Motor neuron (in vitro differentiated cells): ENCODE measurements at regions not wholly inside any gene's neighbourhood (a gene's known extent, or its start where the extent isn't known, plus 50 kb on each side); places are given as distances from the start of the nearest gene placed in this dataset.

Experiments
- ATAC-seq, 8 experiments: fragments of 200-7000 bp; cut with Tn5 transposase; replicated peaks in 6 of 8; 2 replicates each; pipeline ENCODE4 v1.8.0; 2021; ENCODE audit warnings: mild to moderate bottlenecking in 8 of 8, moderate library complexity in 8 of 8
- H3K27ac ChIP-seq, 2 donors: fragments of 250-450 bp; sonication (Bioruptor Pico); 2 replicates each; pipeline ENCODE4 v1.9.0; 2021; ENCODE audit warnings: antibody characterized with exemption in 2 of 2, mild to moderate bottlenecking in 2 of 2, moderate library complexity in 1 of 2
- H3K4me1 ChIP-seq, 2 donors: fragments of 250-450 bp; sonication (Bioruptor Pico); replicated peaks in 1 of 2; 2 replicates each; pipeline ENCODE4 v1.6.1; 2021; ENCODE audit warnings: antibody characterized with exemption in 2 of 2, mild to moderate bottlenecking in 2 of 2, moderate library complexity in 1 of 2
- H3K4me3 ChIP-seq, 5 donors: fragments of 250-450 bp; sonication (Bioruptor Pico); 2 replicates each; pipeline ENCODE4 v1.9.0; 2021; ENCODE audit warnings: antibody characterized with exemption in 5 of 5, mild to moderate bottlenecking in 5 of 5, moderate library complexity in 4 of 5
- WGBS, 10 experiments: fragments of 450-650 bp; shearing (Covaris generic); methylation state at CpG; one replicate each; pipeline ENCODE4 v1.0.0; 2022; 5-methylcytosine and 5-hydroxymethylcytosine counted together
- in situ Hi-C, 9 experiments: fragments of 400-800 bp; cut with MboI; loops; one replicate each; pipeline ENCODE4 v1.15.0; 2021; ENCODE audit warnings: low sequenced_read_pairs in 9 of 9, low pct_unique_long_range_greater_than_20kb in 2 of 9; ENCODE audit not compliant: unreplicated experiment in 9 of 9

- Histone ChIP-seq H3K4me3 (no peak overlapping the region), H3K27ac (no peak overlapping the region), H3K4me1 (peaks cover 0 to 12% of the 10 kb centered on the region in 2 donors)
- 0 to 95% (median 80%) methylated on average over 1 to 2 of the region's 2 CpGs; no CpG with 5 or more reads in 1 of the 10 experiments for WGBS, 10 experiments
- ATAC-seq: peak in 6 of 8 experiments; percentile 42 to 64 (median 47)
- in situ Hi-C loops: no loop called here
Measured at GRCh38 chr13:81480634-81481033, 1139.7 kb upstream of the SPRY2 start.

- H3K4me1 ChIP-seq: no peaks in the 10 kb centered on the region
- no peak overlapping the region for H3K27ac ChIP-seq
- in situ Hi-C loops: no loop called here
- 0 to 93% (median 73%) methylated on average over 1 to 3 of the region's 3 CpGs; no CpG with 5 or more reads in 1 of the 10 experiments for WGBS, 10 experiments
- H3K4me3 ChIP-seq: no peak overlapping the region
- ATAC-seq: no peak
Measured at GRCh38 chr13:81473366-81473899, 1132.5 kb upstream of the SPRY2 start.

- Histone ChIP-seq H3K4me1 (peaks cover 0 to 8% of the 10 kb centered on the region in 2 donors), H3K27ac (no peak overlapping the region), H3K4me3 (no peak overlapping the region)
- ATAC-seq: peak in 5 of 8 experiments; percentile 23 to 73 (median 64)
- WGBS, 10 experiments: 0 to 75% (median 59%) methylated on average over 1 to 3 of the region's 3 CpGs; no CpG with 5 or more reads in 1 of the 10 experiments
- in situ Hi-C loops: no loop called here
Measured at GRCh38 chr13:81458170-81458569, 1117.2 kb upstream of the SPRY2 start.

GRCh38 chr13:81446441-81446840, 1105.5 kb upstream of the SPRY2 start:
- Histone ChIP-seq H3K4me1 (no peaks in the 10 kb centered on the region), H3K27ac (no peak overlapping the region), H3K4me3 (no peak overlapping the region)
- in situ Hi-C loops: no loop called here
- no peak for ATAC-seq

GRCh38 chr13:81442904-81443303, 1102.0 kb upstream of the SPRY2 start:
- Histone ChIP-seq H3K27ac (no peak overlapping the region), H3K4me1 (no peaks in the 10 kb centered on the region), H3K4me3 (no peak overlapping the region)
- no peak for ATAC-seq
- WGBS, 10 experiments: 0 to 100% (median 43%) methylated on average over 1 of the region's 1 CpG; no CpG with 5 or more reads in 2 of the 10 experiments
- in situ Hi-C loops: no loop called here

DNA sequence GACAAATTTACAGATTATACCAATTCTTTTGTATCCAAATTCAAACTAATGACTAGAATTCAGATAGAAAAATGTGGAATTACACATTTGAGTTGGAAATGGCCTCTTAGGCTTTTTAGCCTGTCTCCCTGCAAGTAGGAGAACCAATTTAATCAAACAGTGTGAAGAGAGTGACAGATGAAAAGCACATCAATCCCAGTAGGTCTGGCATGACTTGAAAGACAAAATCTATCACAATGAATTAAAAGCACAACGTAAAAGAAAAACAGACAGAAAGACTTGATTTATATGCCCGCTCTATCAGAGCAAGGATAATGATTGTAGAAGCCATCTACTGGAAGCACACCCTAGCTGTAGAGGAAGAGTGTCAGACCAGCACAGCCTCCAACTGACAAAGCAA, 1084.4 kb upstream of the SPRY2 start:
- ATAC-seq: peak in 3 of 8 experiments; percentile 18 to 50 (median 47)
- Histone ChIP-seq H3K4me3 (no peak overlapping the region), H3K4me1 (peaks cover 0 to 3% of the 10 kb centered on the region in 2 donors), H3K27ac (no peak overlapping the region)
- in situ Hi-C loops: no loop called here
- 0 to 100% (median 51%) methylated on average over 1 to 2 of the region's 2 CpGs; no CpG with 5 or more reads in 2 of the 10 experiments for WGBS, 10 experiments

- ATAC-seq: no peak
- in situ Hi-C loops: no loop called here
- Histone ChIP-seq H3K27ac (no peak overlapping the region), H3K4me1 (no peaks in the 10 kb centered on the region), H3K4me3 (no peak overlapping the region)
Measured at GRCh38 chr13:81409284-81409683, 1068.4 kb upstream of the SPRY2 start.

- ATAC-seq: no peak
- in situ Hi-C loops: no loop called here
- 0 to 100% (median 83%) methylated on average over 1 to 2 of the region's 2 CpGs for WGBS, 10 experiments
- no peak overlapping the region for H3K4me3 ChIP-seq
- H3K4me1 ChIP-seq: no peaks in the 10 kb centered on the region
- no peak overlapping the region for H3K27ac ChIP-seq
Measured at GRCh38 chr13:81408647-81409046, 1067.7 kb upstream of the SPRY2 start.

DNA sequence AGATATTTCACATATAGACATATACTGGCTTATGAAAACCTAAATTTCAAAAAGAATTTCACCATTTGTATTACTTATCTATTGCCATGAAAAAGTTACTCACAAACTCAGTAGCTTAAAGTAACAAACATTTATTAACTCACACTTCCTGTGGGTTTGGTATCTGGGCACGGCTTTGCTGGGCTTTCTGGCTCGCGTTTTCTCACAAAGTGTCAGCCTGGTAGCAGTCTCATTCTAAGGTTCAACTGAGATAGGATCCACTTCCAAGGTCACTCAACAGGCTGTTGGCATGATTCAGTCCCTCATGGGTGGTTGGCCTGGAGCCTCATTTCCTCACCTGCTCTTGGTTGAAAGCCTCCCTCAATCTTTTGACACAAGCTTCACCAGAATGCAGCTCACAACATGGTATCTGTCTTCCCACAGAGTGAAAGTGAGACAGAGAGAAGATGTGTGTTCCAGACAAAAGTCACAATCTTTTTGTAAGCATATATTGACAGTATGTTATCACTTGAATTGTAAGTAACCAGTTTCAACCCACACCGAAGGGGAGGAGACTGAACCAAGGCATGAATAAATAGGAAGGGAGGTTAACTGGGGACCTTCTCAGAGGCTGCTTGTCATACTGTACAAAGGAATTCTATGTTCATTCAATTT, 1065.8 kb upstream of the SPRY2 start:
- H3K4me1 ChIP-seq: no peaks in the 10 kb centered on the region
- no peak for ATAC-seq
- WGBS, 10 experiments: 0 to 100% (median 83%) methylated on average over 1 to 4 of the region's 4 CpGs; no CpG with 5 or more reads in 1 of the 10 experiments
- in situ Hi-C loops: no loop called here
- no peak overlapping the region for H3K27ac ChIP-seq
- no peak overlapping the region for H3K4me3 ChIP-seq

DNA sequence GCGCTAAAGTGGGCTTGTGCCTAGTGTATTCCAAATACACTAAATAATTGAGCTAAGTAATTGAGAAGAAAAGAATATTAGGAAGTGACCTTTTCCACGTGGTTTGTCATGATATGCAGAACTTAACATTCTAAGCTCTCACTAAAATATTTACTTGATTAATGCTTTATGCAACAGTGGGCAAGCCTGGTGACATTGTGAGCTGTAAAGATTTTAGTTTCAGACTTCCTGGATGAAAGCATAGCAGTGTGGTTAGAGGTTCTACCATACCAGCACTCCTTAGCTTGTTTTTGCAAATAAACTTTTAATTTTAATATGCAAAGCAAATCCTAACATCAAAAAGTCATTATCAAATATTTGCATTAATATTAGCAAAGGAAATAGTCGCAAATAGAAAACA, 1065.1 kb upstream of the SPRY2 start:
- H3K4me1 ChIP-seq: no peaks in the 10 kb centered on the region
- H3K4me3 ChIP-seq: no peak overlapping the region
- no peak overlapping the region for H3K27ac ChIP-seq
- WGBS, 10 experiments: 0 to 90% (median 51%) methylated on average over 1 to 3 of the region's 3 CpGs
- in situ Hi-C loops: no loop called here
- ATAC-seq: no peak

DNA sequence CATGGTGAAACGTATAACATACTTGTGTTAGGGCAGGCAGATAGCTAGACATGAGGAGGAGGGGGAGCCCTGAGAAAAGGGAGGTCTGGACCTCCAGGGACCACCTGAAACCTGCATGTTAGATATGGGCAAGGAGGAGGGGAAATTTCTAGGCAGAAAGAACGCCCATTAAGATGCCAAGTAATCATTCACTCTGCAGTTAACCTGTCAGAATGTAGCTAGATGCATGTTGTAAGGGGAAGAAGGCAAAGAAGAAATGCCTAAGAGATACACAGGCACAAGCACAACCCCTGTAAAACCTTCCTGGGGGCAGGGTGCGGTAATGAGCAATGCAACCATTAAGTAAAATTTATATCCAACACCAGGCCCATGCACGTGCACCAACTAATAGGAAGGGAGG, 1055.3 kb upstream of the SPRY2 start:
- no peak overlapping the region for H3K4me3 ChIP-seq
- ATAC-seq: no peak
- in situ Hi-C loops: no loop called here
- no peak overlapping the region for H3K27ac ChIP-seq
- WGBS, 10 experiments: 0 to 84% (median 53%) methylated on average over 1 to 4 of the region's 4 CpGs; no CpG with 5 or more reads in 2 of the 10 experiments
- H3K4me1 ChIP-seq: no peaks in the 10 kb centered on the region

DNA sequence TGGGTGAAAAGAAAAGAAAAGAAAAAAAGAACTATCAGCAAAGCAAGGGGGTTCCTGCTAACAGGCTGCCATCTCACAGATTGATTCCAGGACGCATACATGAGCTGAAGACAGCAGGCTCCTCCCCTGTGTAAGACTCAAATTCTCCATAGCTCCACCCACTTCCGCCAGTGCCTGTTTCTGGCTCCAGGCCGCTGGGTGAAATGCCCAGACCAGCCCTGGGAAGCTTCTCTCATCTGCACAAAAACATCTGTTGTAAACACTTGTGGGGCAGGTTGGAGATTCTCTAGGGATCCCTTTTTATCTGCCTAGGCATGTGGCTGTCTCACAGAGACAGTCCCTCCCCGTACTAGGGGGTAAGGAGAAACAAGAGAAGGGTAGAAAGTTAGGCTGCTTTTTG, 1054.4 kb upstream of the SPRY2 start:
- ATAC-seq: peak in 7 of 8 experiments; percentile 23 to 70 (median 44)
- Histone ChIP-seq H3K4me3 (no peak overlapping the region), H3K4me1 (no peaks in the 10 kb centered on the region), H3K27ac (no peak overlapping the region)
- in situ Hi-C loops: no loop called here
- 0 to 82% (median 71%) methylated on average over 1 to 4 of the region's 4 CpGs; no CpG with 5 or more reads in 2 of the 10 experiments for WGBS, 10 experiments

DNA sequence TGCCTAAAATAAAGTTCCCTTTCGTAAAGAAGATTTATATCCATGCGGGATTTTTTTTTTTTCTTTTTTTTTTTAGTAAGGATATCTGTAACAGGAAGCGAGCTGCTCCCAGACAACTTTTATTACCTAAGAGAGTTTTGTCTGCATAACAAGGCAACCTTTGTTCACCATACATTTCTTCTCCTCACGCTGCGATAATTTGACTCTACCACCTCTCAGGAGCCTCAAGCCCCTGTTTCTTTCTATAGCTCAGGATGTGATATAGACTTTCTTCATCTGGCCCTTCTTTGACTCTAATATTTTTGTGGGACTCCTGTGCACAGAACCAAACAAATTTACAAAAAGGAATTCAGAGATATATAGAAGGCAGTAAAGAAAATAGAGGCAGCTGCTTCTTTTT, 1053.7 kb upstream of the SPRY2 start:
- Histone ChIP-seq H3K4me3 (no peak overlapping the region), H3K4me1 (no peaks in the 10 kb centered on the region), H3K27ac (no peak overlapping the region)
- in situ Hi-C loops: no loop called here
- WGBS, 10 experiments: 9 to 100% (median 69%) methylated on average over 2 to 5 of the region's 5 CpGs
- no peak for ATAC-seq

DNA sequence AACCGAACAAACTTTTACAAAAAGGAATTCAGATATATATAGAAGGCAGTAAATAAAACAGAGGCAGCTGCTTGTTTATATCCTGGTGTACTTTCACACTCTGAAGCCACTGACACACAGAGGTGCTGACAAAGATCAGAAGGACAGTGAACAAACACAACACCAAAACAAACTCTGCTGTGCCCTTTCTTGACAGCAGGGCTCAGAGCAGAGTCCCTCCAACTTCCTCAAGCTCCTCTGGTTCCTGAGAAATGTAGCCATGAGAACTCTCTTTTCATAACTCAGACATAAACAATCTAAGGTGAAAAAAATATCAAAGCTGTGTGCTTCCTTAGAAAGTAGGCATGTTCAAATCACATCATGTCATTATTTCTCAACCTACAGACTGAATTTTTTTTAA, 1052.8 kb upstream of the SPRY2 start:
- Histone ChIP-seq H3K4me3 (no peak overlapping the region), H3K27ac (no peak overlapping the region), H3K4me1 (no peaks in the 10 kb centered on the region)
- 0 to 100% (median 50%) methylated on average over 1 of the region's 1 CpG; no CpG with 5 or more reads in 3 of the 10 experiments for WGBS, 10 experiments
- ATAC-seq: no peak
- in situ Hi-C loops: no loop called here
